Prostate gland (tissue), 2 donors: ENCODE measurements at regions not wholly inside any gene's neighbourhood (a gene's known extent, or its start where the extent isn't known, plus 50 kb on each side); places are given as distances from the start of the nearest gene placed in this dataset.
"Not testable (repeated sequence)": the region's sequence is repeated elsewhere in the genome, so short reads cannot be mapped to it uniquely, and the experiment has no call there.

ENCODE experiments used
- DNase-seq: peaks from one replicate; pipeline ENCODE4 v3.0.0-alpha.2; 2019; ENCODE audit warnings: low spot score
- H3K27ac ChIP-seq, 2 donors: fragments of 200-600 bp; sonication (generic); 2 replicates each; pipeline ENCODE4 v1.5.1; 2017 to 2019
- H3K27me3 ChIP-seq: fragments of 200-600 bp; sonication (generic); replicated peaks from 2 replicates; pipeline ENCODE4 v1.5.1; 2019; ENCODE audit not compliant: insufficient read depth
- H3K36me3 ChIP-seq, 2 donors: fragments of 200-600 bp; sonication (generic); 1 replicate in 1 of 2; 2 replicates in 1 of 2; pipeline versions ENCODE4 v1.5.1 to v1.8.1; 2017 to 2019
- H3K4me1 ChIP-seq: fragments of 200-600 bp; sonication (generic); replicated peaks from 2 replicates; pipeline ENCODE4 v1.5.1; 2019
- H3K4me3 ChIP-seq, 2 donors: fragments of 200-600 bp; sonication (generic); 2 replicates each; pipeline ENCODE4 v1.5.1; 2017 to 2019
- H3K9me3 ChIP-seq: fragments of 200-600 bp; sonication (generic); 2 replicates; pipeline ENCODE4 v1.5.1; 2017
- POLR2A ChIP-seq: fragments of 450-650 bp; IDR thresholded peaks from one replicate; pipeline ENCODE4 v1.6.1; 2016; ENCODE audit warnings: antibody characterized with exemption, mild to moderate bottlenecking
- POLR2AphosphoS5 ChIP-seq: sonication (generic); formaldehyde crosslinking; IDR thresholded peaks from one replicate; pipeline ENCODE4 v1.6.1; 2017; ENCODE audit warnings: antibody characterized with exemption
- WGBS: methylation state at CpG from one replicate; pipeline ENCODE4 v1.1.5; 2018; 5-methylcytosine and 5-hydroxymethylcytosine counted together
- intact Hi-C: fragments of 100-400 bp; cut with DNase I; formaldehyde crosslinking; loops from one replicate; pipeline ENCODE4 v1.14.2; 2022
- TF ChIP-seq, protein P1 (sequence below), 4 experiments: fragments of 200-600 bp in 2 of 4; fragments of 450-650 bp in 2 of 4; sonication (generic) in 2 of 4; IDR thresholded peaks; 1 replicate in 3 of 4; 2 replicates in 1 of 4; pipeline ENCODE4 v1.5.1; 2016 to 2019; ENCODE audit warnings: antibody characterized with exemption in 4 of 4, mild to moderate bottlenecking in 2 of 4, moderate library complexity in 2 of 4

DNA sequence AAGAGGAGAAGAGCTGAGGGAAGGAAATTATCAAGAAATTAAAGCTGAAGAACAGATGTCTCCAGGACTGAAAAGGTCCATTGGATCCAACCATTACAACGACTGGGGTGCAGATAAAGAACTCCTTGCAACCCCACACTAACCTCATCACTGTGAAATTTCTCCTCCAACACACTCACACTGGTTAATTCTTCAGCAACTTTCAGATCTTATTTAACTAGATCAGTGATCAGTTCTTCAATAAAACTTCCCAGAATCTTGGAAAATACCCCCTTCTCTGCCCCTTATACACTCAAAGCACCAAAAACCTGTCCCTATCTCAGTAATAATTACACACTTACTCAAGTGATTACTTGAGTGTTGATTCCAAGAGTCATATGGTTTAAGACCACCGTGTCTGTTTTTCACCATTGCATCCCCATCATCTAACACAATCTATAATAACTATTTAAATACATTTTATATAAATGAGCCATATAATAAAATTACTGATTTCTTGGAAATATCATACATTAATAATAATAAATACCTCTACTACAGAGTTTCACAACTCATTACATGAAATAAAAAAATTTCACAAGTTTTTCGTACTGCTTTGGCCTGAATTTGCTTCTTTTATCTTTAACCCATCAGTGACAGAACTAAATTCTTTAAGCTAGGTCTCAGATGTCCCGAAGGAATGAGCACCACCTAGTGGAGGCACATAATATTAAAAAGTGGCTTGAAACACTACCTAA is 123.7 kb downstream of the MPP7 start:
- no peaks in the 10 kb centered on the region for H3K36me3 ChIP-seq
- intact Hi-C loops: loop anchor here (2.0 kb wide), 1 partner anchor 434 kb away; the partner anchor contains the start of gene MKX
- TF ChIP-seq POLR2A: no peak
- TF ChIP-seq POLR2AphosphoS5: no peak
- TF ChIP-seq, protein P1, sequence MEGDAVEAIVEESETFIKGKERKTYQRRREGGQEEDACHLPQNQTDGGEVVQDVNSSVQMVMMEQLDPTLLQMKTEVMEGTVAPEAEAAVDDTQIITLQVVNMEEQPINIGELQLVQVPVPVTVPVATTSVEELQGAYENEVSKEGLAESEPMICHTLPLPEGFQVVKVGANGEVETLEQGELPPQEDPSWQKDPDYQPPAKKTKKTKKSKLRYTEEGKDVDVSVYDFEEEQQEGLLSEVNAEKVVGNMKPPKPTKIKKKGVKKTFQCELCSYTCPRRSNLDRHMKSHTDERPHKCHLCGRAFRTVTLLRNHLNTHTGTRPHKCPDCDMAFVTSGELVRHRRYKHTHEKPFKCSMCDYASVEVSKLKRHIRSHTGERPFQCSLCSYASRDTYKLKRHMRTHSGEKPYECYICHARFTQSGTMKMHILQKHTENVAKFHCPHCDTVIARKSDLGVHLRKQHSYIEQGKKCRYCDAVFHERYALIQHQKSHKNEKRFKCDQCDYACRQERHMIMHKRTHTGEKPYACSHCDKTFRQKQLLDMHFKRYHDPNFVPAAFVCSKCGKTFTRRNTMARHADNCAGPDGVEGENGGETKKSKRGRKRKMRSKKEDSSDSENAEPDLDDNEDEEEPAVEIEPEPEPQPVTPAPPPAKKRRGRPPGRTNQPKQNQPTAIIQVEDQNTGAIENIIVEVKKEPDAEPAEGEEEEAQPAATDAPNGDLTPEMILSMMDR (IDR thresholded peaks at IDR 0.05): peak; percentile 43 to 86 (median 75)
- 24% methylated on average over 4 of the region's 4 CpGs for WGBS
- no peaks in the 10 kb centered on the region for H3K4me1 ChIP-seq
- H3K27ac ChIP-seq: peak overlapping the region; percentile 37 to 54
- DNase-seq: peak; percentile 36
- H3K9me3 ChIP-seq: no peaks in the 10 kb centered on the region
- no peaks in the 10 kb centered on the region for H3K27me3 ChIP-seq
- no peak overlapping the region for H3K4me3 ChIP-seq

- no peak for DNase-seq
- Histone ChIP-seq H3K27ac (peak overlapping the region; percentile 37 to 54), H3K36me3 (no peaks in the 10 kb centered on the region), H3K4me3 (no peak overlapping the region), H3K9me3 (no peaks in the 10 kb centered on the region), H3K27me3 (no peaks in the 10 kb centered on the region), H3K4me1 (no peaks in the 10 kb centered on the region)
- TF ChIP-seq POLR2AphosphoS5: no peak
- no peak for TF ChIP-seq POLR2A
- TF ChIP-seq, protein P1 (IDR thresholded peaks at IDR 0.05): no peak
- WGBS: 57% methylated on average over 4 of the region's 4 CpGs
- intact Hi-C loops: loop anchor here (2.0 kb wide), 1 partner anchor 433 kb away; the partner anchor contains the start of gene MKX
Observed at GRCh38 chr10:28177944-28178637, 124.8 kb downstream of the MPP7 start.

- H3K36me3 ChIP-seq, H3K9me3 ChIP-seq, H3K4me3 ChIP-seq, H3K27me3 ChIP-seq, H3K4me1 ChIP-seq, intact Hi-C loops, H3K27ac ChIP-seq, DNase-seq: not testable (repeated sequence)
- WGBS: 85% methylated on average over 4 of the region's 4 CpGs
Observed at GRCh38 chr10:28176498-28176897, 126.4 kb downstream of the MPP7 start.

DNA sequence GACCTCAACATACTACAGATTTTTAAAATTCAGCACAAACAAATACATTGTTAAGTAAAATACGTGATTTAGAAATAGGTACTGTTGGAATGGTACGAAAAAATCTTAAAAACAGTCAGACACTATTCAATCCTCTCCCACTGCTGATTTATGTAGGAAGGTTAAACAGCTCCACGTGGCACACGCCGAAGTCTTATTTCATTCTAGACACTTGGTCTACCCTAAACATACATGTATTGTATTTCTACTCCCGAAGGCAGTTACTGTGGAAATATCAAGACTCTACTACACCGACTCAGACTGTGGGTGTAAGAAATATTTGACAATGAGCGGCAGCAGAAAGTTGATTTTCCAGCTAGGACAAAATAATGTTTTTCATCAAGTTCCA is 130.6 kb downstream of the MPP7 start:
- intact Hi-C loops: no loop called here
- no peaks in the 10 kb centered on the region for H3K27me3 ChIP-seq
- no peak for TF ChIP-seq POLR2A
- TF ChIP-seq, protein P1 (IDR thresholded peaks at IDR 0.05): no peak
- no peak for TF ChIP-seq POLR2AphosphoS5
- WGBS: 72% methylated on average over 8 of the region's 8 CpGs
- no peak for DNase-seq
- H3K9me3 ChIP-seq: no peaks in the 10 kb centered on the region
- no peaks in the 10 kb centered on the region for H3K4me1 ChIP-seq
- no peak overlapping the region for H3K27ac ChIP-seq
- H3K36me3 ChIP-seq: no peaks in the 10 kb centered on the region
- no peak overlapping the region for H3K4me3 ChIP-seq

- intact Hi-C loops: no loop called here
- no peaks in the 10 kb centered on the region for H3K36me3 ChIP-seq
- WGBS: 65% methylated on average over 9 of the region's 9 CpGs
- TF ChIP-seq, protein P1 (IDR thresholded peaks at IDR 0.05): no peak
- TF ChIP-seq POLR2AphosphoS5: no peak
- no peak for TF ChIP-seq POLR2A
- H3K9me3 ChIP-seq: no peaks in the 10 kb centered on the region
- H3K4me1 ChIP-seq: no peaks in the 10 kb centered on the region
- H3K4me3 ChIP-seq: no peak overlapping the region
- no peak overlapping the region for H3K27ac ChIP-seq
- H3K27me3 ChIP-seq: no peaks in the 10 kb centered on the region
- DNase-seq: no peak
Observed at GRCh38 chr10:28171468-28172222, 131.2 kb downstream of the MPP7 start.
